Endothelial cell (in vitro differentiated cells): ENCODE measurements at regions not wholly inside any gene's neighbourhood (a gene's known extent, or its start where the extent isn't known, plus 50 kb on each side); places are given as distances from the start of the nearest gene placed in this dataset.
A peak's percentile ranks its signal among the peaks of the same experiment; 100 is the strongest.

Source experiments
- DNase-seq: peaks from one replicate; pipeline ENCODE4 v3.0.0; 2021; ENCODE audit warnings: low spot score
- H3K27ac Mint-ChIP-seq: one replicate; pipeline ENCODE4 v1.8.0; 2021; ENCODE audit warnings: mixed read lengths, inconsistent platforms; ENCODE audit not compliant: unreplicated experiment
- H3K27me3 Mint-ChIP-seq: one replicate; pipeline ENCODE4 v1.8.0; 2021; ENCODE audit warnings: mild to moderate bottlenecking, moderate library complexity, mixed read lengths, inconsistent platforms; ENCODE audit not compliant: unreplicated experiment
- H3K36me3 Mint-ChIP-seq: one replicate; pipeline ENCODE4 v1.8.0; 2021; ENCODE audit warnings: mild to moderate bottlenecking, low read depth, mixed read lengths, inconsistent platforms; ENCODE audit not compliant: unreplicated experiment
- H3K4me1 Mint-ChIP-seq: one replicate; pipeline ENCODE4 v1.8.0; 2021; ENCODE audit warnings: mild to moderate bottlenecking, mixed read lengths, inconsistent platforms; ENCODE audit not compliant: unreplicated experiment
- H3K4me3 Mint-ChIP-seq: one replicate; pipeline ENCODE4 v1.8.0; 2021; ENCODE audit warnings: mild to moderate bottlenecking, mixed read lengths, inconsistent platforms; ENCODE audit not compliant: unreplicated experiment
- H3K9me3 Mint-ChIP-seq: one replicate; pipeline ENCODE4 v1.8.0; 2021; ENCODE audit warnings: mixed read lengths, inconsistent platforms; ENCODE audit not compliant: unreplicated experiment
- TF ChIP-seq, protein P1 (sequence below): fragments of 200-600 bp; sonication (generic); IDR thresholded peaks from one replicate; pipeline ENCODE4 v1.5.0; 2021; ENCODE audit warnings: antibody characterized with exemption; ENCODE audit not compliant: unreplicated experiment

DNA sequence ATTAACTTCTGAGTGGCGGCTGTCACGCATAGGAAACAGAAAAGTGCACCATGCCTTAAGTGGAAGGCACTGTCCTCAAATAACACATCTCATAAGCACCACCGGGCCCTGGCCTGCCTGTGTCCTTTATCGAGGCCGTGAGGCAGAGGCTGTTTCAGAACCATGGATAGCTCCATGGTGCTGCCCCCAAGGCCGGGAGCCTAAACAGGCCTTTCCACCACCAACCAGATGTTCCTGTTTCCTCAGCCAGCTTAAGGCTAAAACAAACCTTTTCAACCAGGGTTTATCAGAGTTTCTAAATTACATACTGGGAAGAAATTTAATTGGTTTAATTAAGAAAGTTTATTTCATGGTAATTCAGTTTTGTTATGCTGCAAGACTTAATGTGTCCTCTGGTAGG, 114.4 kb downstream of the DMRTA2 start:
- H3K9me3 Mint-ChIP-seq, result no peaks in the 10 kb centered on the region

DNA sequence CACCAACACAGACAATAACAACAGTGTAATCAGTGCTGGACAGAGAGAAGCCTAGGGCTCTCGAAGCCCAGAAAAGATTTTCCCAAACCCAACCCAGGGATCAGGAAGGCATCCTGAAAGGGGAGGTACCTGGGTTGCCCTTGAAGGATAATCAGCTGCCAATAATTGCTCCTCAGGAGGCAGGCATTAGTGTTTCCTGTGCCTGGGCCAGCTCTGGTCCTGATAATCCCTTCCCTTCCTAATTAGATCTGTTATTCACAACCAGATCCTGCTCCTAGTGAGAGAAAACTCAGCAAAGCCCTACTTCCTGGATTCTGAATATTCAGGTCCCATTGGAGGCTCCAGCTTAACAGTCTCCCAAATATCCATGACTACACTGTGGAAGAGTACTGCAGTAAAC, 117.4 kb downstream of the DMRTA2 start:
- H3K27ac Mint-ChIP-seq, result no peak overlapping the region
- peaks cover 4% of the 10 kb centered on the region for H3K4me1 Mint-ChIP-seq
- H3K4me3 Mint-ChIP-seq, result no peak overlapping the region
- H3K36me3 Mint-ChIP-seq, result no peaks in the 10 kb centered on the region
- DNase-seq, result no peak
- TF ChIP-seq, protein P1, sequence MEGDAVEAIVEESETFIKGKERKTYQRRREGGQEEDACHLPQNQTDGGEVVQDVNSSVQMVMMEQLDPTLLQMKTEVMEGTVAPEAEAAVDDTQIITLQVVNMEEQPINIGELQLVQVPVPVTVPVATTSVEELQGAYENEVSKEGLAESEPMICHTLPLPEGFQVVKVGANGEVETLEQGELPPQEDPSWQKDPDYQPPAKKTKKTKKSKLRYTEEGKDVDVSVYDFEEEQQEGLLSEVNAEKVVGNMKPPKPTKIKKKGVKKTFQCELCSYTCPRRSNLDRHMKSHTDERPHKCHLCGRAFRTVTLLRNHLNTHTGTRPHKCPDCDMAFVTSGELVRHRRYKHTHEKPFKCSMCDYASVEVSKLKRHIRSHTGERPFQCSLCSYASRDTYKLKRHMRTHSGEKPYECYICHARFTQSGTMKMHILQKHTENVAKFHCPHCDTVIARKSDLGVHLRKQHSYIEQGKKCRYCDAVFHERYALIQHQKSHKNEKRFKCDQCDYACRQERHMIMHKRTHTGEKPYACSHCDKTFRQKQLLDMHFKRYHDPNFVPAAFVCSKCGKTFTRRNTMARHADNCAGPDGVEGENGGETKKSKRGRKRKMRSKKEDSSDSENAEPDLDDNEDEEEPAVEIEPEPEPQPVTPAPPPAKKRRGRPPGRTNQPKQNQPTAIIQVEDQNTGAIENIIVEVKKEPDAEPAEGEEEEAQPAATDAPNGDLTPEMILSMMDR, result no peak
- H3K9me3 Mint-ChIP-seq, result no peaks in the 10 kb centered on the region
- peaks cover 2% of the 10 kb centered on the region for H3K27me3 Mint-ChIP-seq

More for the DNA sequence above, 114.4 kb downstream of the DMRTA2 start:
- Mint-ChIP-seq H3K27me3 (peaks cover 2% of the 10 kb centered on the region), H3K27ac (no peak overlapping the region), H3K4me3 (no peak overlapping the region), H3K36me3 (no peaks in the 10 kb centered on the region), H3K4me1 (peaks cover 24% of the 10 kb centered on the region)
- peak; percentile 79 for DNase-seq
- TF ChIP-seq, protein P1, result no peak

DNA sequence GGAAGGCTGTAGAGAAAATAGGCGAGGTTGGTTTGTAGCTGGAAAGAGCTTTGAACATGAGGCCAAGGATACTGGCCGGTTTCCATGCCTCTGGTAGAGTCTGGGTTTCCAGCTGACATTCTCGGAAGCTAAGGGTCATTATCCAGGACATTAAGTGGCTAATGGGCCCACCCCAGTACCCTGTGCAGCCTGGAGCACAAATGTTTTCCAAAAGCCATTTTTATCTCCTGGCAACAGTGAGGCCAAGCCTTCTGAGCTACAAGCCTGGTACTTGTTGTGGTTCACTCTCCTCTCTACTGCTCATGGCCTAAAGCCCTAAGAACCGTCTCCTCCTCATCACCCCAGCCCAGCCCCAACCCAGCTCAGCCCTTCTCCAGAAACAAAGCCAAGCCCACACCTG, 122.9 kb downstream of the DMRTA2 start:
- TF ChIP-seq, protein P1, result no peak
- Mint-ChIP-seq H3K27me3 (peaks cover 3% of the 10 kb centered on the region), H3K9me3 (no peaks in the 10 kb centered on the region), H3K36me3 (no peaks in the 10 kb centered on the region), H3K4me3 (no peak overlapping the region), H3K4me1 (no peaks in the 10 kb centered on the region), H3K27ac (no peak overlapping the region)
- no peak for DNase-seq

DNA sequence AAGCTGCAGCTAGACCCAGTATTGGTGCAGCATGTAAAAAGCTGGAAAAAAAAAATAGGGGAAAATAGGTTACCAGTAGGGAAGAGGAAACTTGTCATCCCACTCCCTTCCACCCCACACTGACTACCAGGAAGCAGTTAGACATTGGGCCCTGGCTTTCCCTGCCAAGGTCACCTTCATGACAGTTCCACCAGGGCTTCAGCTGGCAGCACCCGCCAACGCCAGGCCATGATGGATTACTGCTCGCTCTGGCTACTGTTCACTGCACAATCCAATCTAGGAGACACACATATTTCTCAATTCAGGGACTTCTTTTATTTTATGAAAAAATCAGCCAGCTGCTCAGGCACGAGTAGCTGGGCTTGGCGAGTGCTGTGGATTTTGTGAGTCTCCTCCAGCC, 127.7 kb downstream of the DMRTA2 start:
- H3K36me3 Mint-ChIP-seq, result no peaks in the 10 kb centered on the region
- no peak overlapping the region for H3K27ac Mint-ChIP-seq
- H3K27me3 Mint-ChIP-seq, result peaks cover 2% of the 10 kb centered on the region
- H3K4me3 Mint-ChIP-seq, result no peak overlapping the region
- TF ChIP-seq, protein P1, result no peak
- no peak for DNase-seq
- H3K4me1 Mint-ChIP-seq, result no peaks in the 10 kb centered on the region
- no peaks in the 10 kb centered on the region for H3K9me3 Mint-ChIP-seq

DNA sequence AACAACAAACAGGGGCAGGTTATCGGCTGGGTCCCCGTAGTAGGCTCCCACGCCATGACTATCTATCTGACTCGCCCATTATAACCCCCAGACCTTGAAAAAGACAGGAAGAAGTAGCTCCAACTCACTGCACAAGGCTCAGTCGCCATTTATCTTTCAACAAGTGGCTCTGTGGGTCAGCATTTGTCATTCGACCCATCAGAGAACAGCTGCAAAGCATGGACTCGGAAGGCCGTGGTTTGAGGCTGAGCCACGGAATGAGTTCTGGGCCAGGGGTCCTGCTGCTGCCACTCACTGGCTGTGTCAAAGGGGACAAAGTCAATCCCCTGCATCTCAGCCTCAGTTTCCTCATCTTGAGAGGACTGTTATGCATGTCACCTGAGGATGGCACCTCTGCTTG, 131.0 kb downstream of the DMRTA2 start:
- Mint-ChIP-seq H3K27ac (no peak overlapping the region), H3K4me3 (no peak overlapping the region), H3K36me3 (no peaks in the 10 kb centered on the region), H3K4me1 (no peaks in the 10 kb centered on the region), H3K9me3 (no peaks in the 10 kb centered on the region), H3K27me3 (peaks cover 2% of the 10 kb centered on the region)
- TF ChIP-seq, protein P1, result no peak
- DNase-seq, result no peak
